Stimulated activated CD8-positive, alpha-beta memory T cell treated with anti-CD3 and anti-CD28 coated beads, Interleukin-2, amount 100 ng/mL, for 1 hour (primary cell): ENCODE measurements at regions not wholly inside any gene's neighbourhood (a gene's known extent, or its start where the extent isn't known, plus 50 kb on each side); places are given as distances from the start of the nearest gene placed in this dataset.
"Not testable (repeated sequence)": the region's sequence is repeated elsewhere in the genome, so short reads cannot be mapped to it uniquely, and the experiment has no call there.

Experiments
- DNase-seq, 2 donors: peaks; one replicate each; pipeline ENCODE4 v3.0.0-alpha.2; 2020; ENCODE audit warnings: low read depth in 2 of 2

DNA sequence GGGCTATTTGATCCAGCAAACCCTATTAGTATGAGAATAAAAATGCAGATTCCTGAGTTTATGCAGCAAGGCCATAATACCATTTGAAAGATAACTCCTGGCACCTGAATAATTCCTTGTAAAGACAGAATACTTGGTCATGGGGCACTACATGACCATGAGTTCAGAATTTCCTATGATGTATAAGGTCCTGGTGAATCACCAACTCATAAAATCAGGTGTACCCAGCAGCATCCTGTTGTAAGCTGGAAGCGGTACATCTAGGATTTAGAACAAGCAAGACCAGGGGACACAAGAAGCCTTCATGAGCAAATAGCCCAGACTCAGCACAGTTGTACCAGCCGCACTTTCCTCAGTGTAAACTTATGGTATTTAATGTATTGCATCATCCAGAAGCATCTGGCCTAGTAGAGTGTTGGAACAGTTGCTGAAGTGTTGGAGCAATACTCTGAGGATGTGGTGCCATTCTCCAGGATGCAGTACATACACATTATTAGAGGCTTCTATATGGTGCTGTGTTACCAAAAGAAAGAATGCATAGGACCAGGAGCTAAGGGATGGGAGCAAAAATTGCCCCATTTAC is 233.4 kb downstream of the SQOR start:
- DNase-seq, result no peak

DNA sequence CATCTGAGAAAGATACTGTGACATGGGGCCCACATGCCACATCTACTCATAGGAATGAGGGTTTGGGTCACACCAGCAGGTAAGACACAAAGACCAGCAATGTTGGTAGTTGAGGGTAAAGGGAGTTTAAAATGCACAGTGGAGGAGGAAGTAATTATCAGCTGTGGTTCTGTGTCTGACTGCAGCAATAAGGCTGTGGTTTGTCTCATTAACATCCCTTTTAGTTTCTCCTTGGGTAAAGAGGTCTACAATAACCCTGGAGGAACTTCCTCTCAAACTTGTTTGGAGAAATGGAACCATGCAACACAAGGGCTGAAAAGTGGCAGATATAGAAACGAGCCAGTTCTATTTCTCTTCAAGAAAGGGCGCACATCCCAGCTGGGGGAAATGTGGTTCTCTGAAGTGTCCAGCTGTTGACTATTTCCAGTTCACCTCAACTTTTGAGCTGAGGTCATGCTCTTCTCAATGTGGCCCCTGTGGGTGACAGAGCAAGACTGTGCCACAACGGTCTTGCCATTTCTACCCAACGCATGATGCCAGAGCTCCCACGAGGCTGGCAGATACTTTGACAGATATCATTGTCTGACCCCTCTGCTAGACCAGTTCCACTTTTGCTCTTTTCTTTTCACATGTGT is 234.3 kb downstream of the SQOR start:
- DNase-seq, result no peak

DNA sequence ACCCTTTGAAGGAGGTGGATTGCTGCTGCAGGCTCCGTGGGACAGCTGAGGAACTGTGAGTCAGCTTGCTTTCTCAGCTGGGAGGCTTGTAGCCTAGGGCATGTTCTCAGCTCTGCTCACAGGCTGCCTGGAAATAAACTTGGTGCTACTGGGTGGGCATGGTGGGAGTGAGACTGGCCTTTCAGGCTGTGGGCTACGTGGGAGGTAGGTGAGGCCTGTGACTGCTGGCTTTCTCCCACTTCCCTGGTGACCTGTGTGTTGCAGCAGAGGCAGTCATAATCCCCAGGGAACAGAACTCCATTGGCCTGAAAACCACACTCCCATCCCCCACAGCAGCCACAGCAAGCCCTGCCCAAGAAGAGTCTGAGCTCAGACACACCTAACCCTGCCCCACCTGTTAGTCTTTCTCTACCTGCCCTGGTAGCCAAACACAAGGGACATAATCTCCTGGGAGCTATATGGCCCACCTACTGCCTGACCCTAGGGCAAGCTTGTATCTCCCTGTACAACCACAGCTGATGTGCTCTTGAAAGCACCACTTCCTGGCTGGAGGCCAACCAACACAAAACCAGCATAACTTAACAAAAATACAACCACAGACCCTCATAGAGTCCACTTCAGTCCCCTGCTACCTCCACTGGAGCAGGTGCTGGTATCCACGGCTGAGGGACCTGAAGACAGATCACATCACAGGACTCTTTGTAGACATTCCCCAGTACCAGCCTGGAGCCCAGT is 236.5 kb downstream of the SQOR start:
- no peak for DNase-seq

DNA sequence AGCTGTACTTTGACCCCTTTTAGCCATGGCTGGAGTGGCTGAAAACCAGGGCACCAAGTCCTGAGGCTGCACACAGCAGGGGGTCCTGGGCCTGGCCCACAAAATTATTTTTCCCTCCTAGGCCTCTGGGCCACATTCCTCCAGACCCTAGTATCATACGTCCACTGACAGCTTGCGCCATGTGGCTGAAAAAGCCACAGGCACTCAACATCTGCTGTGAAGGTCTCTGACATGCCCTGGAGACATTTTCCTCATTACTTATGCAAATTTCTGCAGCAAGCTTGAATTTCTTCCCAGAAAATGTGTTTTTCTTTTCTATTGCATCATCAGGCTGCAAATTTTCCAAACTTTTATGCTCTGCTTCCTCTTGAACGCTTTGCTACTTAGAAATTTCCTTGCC is 239.0 kb downstream of the SQOR start:
- DNase-seq, result no peak

DNA sequence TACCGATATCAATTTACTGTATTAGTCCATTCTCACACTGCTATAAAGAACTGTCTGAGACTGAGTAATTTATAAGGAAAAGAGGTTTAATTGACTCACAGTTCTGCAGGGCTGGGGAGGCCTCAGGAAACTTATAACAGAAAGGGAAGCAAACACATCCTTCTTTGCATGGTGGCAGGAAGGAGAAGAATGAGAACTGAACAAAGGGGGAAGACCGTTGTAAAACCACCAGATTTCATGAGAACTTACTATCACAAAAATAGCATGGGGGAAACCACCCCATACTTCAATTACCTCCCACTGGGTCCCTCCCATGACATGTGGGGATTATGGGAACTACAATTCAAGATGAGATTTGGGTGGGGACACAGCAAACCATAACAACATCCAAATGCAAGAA is 239.7 kb downstream of the SQOR start:
- not testable (repeated sequence) for DNase-seq

DNA sequence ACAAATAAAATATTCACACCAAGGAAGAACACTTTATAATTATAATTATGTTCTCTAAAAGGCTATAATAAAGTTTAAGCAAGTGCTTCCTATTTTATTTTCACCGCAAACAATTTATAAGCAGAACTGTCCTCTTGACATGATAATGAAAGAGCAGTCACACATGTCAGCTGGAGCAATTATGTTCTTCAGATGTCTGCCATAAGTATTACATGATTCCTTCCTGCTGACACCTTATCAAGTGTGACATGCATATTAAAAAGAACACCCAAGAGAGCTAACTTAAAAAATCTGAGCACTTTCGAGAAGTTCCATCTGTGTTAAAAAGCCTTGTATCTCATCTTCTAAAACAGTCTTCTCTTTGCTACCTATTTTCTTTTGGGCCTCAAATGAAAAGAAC is 249.5 kb downstream of the SQOR start:
- DNase-seq, result no peak

DNA sequence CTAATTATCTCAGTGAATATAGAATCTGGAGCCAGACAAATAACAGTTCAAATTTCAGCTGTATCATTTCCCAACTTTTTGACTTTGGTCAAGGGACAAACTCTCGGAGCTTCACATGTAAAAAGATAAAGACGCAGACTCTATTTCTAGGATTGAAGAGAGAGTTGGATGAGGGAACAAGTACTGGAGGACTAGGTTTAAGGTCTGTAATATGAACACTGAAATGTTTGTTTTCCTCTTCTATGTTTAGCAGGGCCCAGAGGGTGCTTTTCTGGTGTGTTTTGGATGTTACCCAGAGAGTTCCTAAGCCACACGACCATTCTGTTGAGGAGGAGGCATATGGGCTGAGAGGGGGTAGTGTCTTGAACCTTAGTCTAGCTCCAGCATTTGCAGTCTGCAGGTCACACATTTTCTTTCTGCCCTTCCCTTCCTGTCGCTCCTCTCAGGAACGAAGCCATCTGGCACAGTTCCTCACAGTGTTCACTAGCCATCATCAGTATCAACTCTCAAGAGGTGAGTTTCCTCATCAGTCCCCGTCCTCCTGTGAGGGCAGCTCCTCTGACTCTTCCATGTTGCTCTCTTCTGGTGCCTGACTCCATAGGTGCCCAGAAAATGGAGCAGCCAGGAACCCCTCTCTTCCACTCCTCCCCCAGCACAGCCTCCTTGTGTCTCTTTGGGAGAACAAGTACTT is 250.1 kb downstream of the SQOR start:
- DNase-seq, result no peak

DNA sequence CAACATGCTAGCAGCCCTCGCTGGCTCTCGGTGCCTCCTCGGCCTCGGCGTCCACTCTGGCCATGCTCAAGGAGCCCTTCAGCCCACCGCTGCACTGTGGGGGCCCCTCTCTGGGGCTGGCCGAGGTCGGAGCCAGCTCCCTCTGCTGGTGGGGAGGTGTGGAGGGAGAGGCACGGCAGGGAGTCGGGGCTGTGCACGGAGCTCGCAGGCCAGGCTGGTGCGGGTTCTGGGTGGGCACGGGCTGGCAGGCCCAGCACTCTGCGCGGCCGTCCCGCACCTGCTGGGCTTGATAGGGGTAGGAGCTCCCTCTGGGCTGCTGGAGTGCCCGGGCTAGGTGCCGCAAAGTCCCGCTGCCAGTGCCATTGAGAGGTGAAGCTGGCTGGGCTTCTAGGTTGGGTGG is 251.0 kb downstream of the SQOR start:
- DNase-seq, result no peak

DNA sequence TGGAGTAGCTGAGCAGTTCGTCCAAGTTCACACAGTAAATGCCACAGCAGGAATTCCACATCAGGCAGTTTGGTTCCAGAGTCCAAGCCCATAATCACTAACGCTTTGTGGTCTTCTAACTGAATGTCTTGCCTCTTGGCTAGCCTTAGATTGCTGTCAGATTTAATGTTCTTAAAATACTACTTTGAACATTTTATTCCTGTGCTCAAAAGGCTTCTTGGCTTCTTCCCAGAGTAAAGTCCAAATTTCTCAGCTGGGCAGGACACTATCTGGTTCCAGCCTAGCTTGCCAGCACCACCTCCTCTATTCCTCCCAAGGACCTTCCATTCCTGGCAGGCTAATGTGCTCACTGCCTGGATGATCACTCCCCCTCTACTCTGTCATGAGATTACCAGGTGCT is 256.9 kb downstream of the SQOR start:
- no peak for DNase-seq

DNA sequence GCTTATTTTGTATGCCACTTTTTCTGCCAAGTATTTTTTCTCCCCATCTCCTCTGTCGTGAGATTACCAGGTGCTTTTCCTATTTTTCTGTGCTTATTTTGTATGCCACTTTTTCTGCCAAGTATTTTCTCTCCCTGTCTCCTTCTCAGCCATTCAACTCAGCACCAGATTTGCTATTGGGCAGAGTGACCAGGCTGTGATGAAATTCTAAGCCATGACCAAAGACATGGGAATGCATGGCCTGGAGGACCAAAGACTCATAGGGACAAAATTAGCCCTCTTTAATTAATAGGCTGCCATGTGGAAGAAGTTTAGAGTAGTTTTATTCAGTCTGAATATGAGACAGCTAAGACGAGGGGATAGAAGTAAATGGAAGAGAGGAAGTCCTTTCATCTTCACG is 257.4 kb downstream of the SQOR start:
- DNase-seq, result no peak

DNA sequence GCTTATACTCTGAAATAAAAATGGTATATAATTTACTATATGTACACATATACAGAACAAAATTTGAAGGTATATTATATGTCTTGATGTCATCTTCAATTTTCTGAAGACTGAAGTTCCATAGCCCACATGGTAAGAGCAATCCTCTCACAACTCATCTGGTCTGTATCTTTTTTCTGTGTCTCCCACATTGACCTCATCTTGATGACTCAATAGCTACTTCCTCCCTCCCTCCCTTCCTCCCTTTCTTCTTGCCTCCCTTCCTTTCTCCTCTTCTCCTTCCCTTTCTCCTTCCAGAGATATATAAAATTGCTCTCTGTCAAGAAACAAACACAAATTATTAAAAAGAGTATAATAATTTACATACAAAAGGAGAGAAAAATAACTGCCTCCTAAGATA is 268.5 kb downstream of the SQOR start:
- DNase-seq, result no peak

DNA sequence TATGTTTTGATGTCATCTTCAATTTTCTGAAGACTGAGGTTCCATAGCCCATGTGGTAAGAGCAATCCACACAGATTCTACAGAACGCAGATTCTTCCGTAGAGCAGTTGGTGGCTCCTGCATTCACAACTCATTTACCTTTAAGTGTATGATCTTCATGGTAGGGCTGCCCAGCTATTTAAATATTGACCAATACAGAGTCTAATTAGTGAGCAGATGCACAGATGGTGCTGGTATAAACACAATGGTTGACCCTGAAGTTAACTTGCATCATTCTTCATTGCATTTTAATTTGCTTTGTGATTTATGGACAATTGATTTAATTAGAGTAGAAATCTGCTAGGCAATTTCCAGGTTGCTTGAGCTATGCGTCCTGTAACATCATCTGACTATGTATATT is 269.2 kb downstream of the SQOR start:
- DNase-seq, result no peak

DNA sequence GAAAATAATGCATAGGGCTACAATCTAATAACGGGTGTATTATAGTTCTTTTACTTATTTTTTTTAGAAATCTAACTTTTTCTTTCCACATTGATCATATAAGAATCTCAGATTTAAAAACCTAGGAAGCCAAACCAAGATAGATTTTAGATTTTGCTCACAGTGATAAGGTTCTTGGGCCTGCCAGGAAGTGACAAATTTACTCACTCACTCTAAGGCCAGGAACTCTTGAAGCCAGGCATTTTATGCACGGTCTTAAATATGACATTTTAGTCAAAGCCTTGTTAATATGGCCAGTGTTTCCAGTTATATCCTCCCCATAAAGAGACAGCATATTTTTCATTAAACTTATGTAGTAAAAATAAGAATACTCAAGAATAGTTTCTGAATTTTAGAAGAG is 271.4 kb downstream of the SQOR start:
- no peak for DNase-seq

DNA sequence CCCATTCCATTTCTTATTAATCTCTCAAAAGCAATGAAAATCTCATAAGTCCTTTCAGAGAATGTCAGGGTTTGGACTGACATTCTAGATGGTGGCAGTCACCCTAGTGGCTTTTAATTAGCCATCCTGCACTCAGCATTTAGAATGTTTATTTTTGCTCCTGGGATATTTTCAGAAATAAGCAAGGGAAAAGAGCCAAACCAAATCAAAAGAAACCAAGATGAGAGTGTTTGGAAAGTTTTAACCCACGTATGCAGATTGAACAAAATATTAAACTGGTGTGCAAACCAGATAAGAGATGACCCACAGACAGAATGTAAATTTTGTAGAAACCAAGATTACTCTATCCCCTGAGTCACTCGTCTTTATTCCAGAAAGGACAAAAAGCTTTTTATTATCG is 275.8 kb downstream of the SQOR start:
- DNase-seq, result no peak

DNA sequence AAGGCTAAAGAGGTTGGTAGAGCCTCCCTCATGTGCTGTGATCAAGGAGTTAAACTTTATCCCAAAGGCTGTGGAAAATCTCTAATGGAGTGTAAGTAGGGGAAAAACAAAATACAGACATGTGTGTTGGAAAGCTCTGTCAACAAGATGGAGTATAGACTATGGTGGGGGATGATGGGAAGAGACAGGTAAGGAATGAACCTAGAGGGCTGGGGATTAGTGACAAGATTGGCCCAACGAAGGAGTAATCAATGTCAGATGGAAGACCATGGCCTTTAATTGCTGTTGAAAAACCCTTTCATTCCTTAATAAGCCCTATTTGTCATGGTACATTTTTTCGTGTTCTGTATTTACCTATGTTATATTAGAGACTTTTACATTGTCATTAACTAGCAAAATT is 278.6 kb downstream of the SQOR start:
- DNase-seq, result no peak

DNA sequence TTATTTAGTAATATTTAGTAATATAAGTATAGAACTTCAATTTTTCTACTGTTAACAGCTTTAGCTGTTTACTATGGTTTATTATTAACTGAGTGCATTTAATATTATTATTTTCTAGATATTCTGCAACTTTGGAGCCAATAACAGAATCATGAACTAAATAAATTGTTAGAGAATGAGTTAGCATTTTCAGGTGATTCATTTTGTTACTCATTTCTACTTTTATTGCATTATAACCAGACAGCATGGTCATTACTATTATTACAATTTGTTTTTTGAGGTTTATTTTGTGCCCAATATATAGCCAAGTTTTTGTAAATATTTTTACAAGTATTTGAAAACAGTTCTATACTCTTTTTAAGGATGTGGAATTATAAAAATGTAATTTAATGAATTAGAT is 279.6 kb downstream of the SQOR start:
- no peak for DNase-seq

DNA sequence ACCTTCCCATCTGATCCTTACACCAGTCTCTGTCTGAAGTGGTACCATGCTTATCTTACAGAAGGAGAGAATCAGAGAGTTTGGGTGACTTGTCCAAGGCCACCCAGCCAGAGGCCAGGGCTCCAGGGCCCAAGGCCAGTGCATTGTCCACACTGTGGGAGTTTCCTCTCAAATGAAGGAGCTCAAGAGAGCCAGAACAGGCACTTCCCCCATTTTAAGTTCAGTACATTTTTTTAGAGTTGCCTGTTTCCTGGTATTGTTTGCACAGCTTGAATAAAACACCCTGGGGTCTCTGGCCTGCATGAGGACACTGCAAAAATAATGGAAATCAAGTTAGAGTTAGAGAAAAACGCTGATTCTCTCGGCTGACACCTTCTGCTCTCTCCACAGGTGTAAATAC is 284.0 kb downstream of the SQOR start:
- DNase-seq, result no peak

DNA sequence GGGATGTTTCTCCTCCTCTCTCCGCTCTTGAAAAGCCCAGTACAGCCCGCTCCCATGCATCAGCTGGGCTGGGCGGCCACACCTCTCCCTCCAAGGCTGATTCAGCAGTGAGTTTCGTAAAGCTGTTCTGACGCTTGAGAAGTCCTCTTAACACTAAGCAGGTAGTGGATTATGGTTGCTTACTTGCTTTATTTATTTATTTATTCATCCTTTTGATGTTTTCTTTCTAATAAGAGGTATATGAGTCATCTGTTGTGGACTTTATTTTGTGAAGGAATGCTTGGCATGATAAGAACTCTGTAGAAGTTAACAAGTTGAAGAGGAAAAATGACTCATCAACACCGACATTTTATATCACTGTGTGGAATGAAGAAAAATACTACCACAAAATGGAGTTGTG is 285.0 kb downstream of the SQOR start:
- DNase-seq, result no peak

DNA sequence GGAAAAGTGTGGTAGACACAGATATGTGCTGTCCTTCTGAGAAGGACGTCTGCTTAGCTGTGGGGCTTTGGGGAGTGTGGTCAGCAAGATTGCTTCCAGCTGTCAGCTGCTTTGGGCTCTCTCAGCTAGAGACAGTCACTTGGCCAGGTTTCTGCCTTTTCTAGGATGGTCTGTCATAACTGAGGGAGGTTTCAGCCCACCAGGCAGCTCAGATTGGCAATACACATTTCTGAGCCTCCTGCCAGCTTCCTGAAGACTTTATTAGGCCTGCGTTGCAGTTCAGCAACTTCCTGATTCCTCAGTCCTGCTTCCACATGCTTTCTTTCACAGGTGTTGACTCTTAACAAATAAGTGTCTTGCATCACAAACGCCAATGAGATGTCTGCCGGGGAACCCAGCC is 286.5 kb downstream of the SQOR start:
- no peak for DNase-seq

DNA sequence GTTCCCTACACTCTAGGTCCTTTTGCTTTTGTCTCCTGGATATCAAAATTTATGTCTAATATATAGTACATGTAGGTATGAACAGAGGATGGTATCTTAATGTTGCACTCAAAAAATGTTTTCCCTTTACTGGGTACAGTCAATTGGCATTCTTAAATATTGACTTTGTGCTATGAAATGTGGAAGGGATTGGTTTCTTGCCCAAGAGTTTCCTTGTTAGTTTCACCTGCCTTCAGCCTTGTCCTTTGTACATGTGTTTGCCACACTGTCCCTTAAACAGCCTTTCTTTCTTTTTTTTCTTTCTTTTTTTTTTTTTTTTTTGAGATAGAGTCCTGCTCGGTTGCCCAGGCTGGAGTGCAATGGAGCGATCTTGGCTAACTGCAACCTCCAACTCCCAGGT is 287.1 kb downstream of the SQOR start:
- no peak for DNase-seq

DNA sequence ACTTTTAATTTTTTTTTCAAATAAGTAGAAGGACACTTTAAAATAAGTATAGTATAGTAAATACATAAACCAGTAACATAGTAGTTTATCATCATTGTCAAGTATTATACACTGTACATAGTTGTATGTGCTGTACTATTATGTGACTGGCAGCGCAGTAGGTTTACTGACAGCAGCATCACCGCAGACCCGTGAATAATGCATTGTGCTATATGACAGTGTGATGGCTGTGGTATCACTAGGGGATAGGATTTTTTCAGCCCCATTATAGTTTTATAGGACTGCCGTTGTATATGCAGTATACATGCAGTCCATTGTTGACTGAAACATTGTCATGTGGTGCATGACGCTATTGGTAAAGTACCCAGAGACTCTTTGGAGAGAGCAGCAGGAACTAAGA is 306.5 kb downstream of the SQOR start:
- no peak for DNase-seq

DNA sequence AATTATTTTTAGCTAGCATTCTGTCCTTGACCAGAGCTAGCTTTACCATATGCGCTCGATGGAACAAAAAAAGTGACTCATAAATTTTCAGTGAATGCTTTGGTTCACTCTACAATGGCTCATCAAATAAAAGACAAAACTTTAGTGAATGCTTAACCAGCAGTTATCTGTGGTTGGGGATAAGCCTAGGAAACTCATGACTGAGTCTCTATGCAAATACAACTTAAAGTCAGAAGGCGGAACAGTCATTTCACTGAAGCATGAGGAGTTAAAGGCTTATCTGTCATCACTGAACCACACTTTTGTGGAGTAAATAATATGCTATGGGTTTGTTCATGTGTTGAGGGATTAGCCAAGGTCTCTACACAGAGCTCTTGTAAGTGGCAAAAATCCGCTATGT is 308.4 kb downstream of the SQOR start:
- no peak for DNase-seq

DNA sequence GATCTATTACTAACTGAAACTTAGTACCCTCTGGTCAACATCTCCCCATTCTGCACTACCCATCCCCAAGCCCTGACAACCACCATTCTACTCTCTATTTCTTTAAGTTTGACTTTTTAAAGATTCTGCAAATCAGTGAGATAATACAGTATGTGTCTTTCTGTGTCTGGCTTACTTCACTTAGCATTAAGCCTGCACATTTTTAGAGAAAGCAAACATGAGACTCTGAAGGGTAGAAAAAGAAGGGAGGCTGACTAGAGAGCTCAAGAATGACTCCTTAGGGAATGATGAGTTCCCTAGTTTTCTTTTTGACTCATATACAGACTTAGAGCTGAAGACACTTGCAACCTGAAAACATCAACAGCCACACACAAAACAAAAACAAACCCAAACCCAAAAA is 311.3 kb downstream of the SQOR start:
- no peak for DNase-seq
